NCI-H69 (cell line): ENCODE measurements at regions not wholly inside any gene's neighbourhood (a gene's known extent, or its start where the extent isn't known, plus 50 kb on each side); places are given as distances from the start of the nearest gene placed in this dataset.

Experiments used
- DNase-seq: peaks from one replicate; lab custom pipeline; 2025; lab: John Stamatoyannopoulos, UW

GRCh38 chr6:126419901-126420300 is 80.0 kb downstream of the CENPW start:
- no peak for DNase-seq

GRCh38 chr6:126422912-126423311 is 83.0 kb downstream of the CENPW start:
- peak; percentile 6 for DNase-seq

GRCh38 chr6:126427713-126428112 is 87.8 kb downstream of the CENPW start:
- DNase-seq, result no peak

GRCh38 chr6:126429866-126430265 is 90.0 kb downstream of the CENPW start:
- peak; percentile 44 for DNase-seq

- DNase-seq, result no peak
These were observed 92.6 kb downstream of the CENPW start for GRCh38 chr6:126432564-126432963.

GRCh38 chr6:126433927-126434326 is 94.0 kb downstream of the CENPW start:
- no peak for DNase-seq

- no peak for DNase-seq
These were observed 97.3 kb downstream of the CENPW start for GRCh38 chr6:126437205-126437604.

GRCh38 chr6:126439040-126439439 is 99.1 kb downstream of the CENPW start:
- DNase-seq, result no peak

GRCh38 chr6:126440923-126441322 is 101.0 kb downstream of the CENPW start:
- no peak for DNase-seq

GRCh38 chr6:126444659-126445273 is 104.9 kb downstream of the CENPW start:
- no peak for DNase-seq

GRCh38 chr6:126446248-126446647 is 106.3 kb downstream of the CENPW start:
- DNase-seq, result no peak

GRCh38 chr6:126447367-126447766 is 107.5 kb downstream of the CENPW start:
- no peak for DNase-seq

GRCh38 chr6:126461045-126461444 is 121.1 kb downstream of the CENPW start:
- no peak for DNase-seq

GRCh38 chr6:126464245-126464644 is 124.3 kb downstream of the CENPW start:
- DNase-seq, result no peak

- peak; percentile 32 for DNase-seq
These were observed 135.5 kb downstream of the CENPW start for GRCh38 chr6:126475449-126475848.

GRCh38 chr6:126477678-126478077 is 137.8 kb downstream of the CENPW start:
- DNase-seq, result no peak

- no peak for DNase-seq
These were observed 140.4 kb downstream of the CENPW start for GRCh38 chr6:126480268-126480667.

- DNase-seq, result peak; percentile 59
These were observed 141.4 kb downstream of the CENPW start for GRCh38 chr6:126481319-126481718.

GRCh38 chr6:126504792-126505191 is 164.9 kb downstream of the CENPW start:
- no peak for DNase-seq

GRCh38 chr6:126513198-126513597 is 173.3 kb downstream of the CENPW start:
- DNase-seq, result no peak

GRCh38 chr6:126516411-126516810 is 176.5 kb downstream of the CENPW start:
- no peak for DNase-seq

GRCh38 chr6:126524811-126525326 is 185.0 kb downstream of the CENPW start:
- DNase-seq, result peak; percentile 97

GRCh38 chr6:126526547-126526946 is 186.6 kb downstream of the CENPW start:
- peak; percentile 85 for DNase-seq

GRCh38 chr6:126526996-126527606 is 187.2 kb downstream of the CENPW start:
- DNase-seq, result peak; percentile 93
